IMR-90 (cell line): ENCODE measurements at regions not wholly inside any gene's neighbourhood (a gene's known extent, or its start where the extent isn't known, plus 50 kb on each side); places are given as distances from the start of the nearest gene placed in this dataset.

Experiments used
- ATAC-seq: fragments of 200-7000 bp; cut with Tn5 transposase; 2 replicates; pipeline ENCODE4 v1.9.1; 2020; ENCODE audit warnings: low read depth, mild to moderate bottlenecking, moderate library complexity
- BruUV-seq: library from RNA; stranded (reverse); fragments of 400-500 nt; replicated peaks from 2 replicates; lab custom pipeline; 2021; lab: Mats Ljungman, UMichigan
- CTCF ChIA-PET: fragments of 300-600 bp; formaldehyde crosslinking; extraction: SDS; loops from one replicate; lab custom pipeline; 2021; ENCODE audit warnings: antibody characterized with exemption; lab: Yijun Ruan, JAX
- POLR2A ChIA-PET: fragments of 300-600 bp; sonication (Branson Sonifier 250); formaldehyde crosslinking; loops from one replicate; lab custom pipeline; 2022; ENCODE audit warnings: antibody characterized with exemption; ENCODE audit not compliant: unreplicated experiment; lab: Charles Lee
- DNase-seq: peaks from one replicate; pipeline ENCODE4 v3.0.0; 2013
- H2AFZ ChIP-seq: replicated peaks from 2 replicates; pipeline ENCODE3; 2013; ENCODE audit warnings: low read length, mild to moderate bottlenecking; ENCODE audit not compliant: poor library complexity
- H2AK5ac ChIP-seq: 2 replicates; pipeline ENCODE4 v1.6.1; 2013; ENCODE audit warnings: low read depth, low read length, inconsistent platforms
- H2AK9ac ChIP-seq: replicated peaks from 2 replicates; pipeline ENCODE3; 2013; ENCODE audit warnings: mild to moderate bottlenecking, low read depth, low read length, moderate library complexity; ENCODE audit not compliant: poor library complexity
- H2BK120ac ChIP-seq: 2 replicates; pipeline ENCODE4 v1.6.1; 2013; ENCODE audit warnings: low read depth, low read length, inconsistent platforms
- H2BK15ac ChIP-seq: 3 replicates; pipeline ENCODE4 v1.6.1; 2013; ENCODE audit warnings: low read depth, low read length, inconsistent platforms
- H2BK20ac ChIP-seq: 2 replicates; pipeline ENCODE4 v1.6.1; 2013; ENCODE audit warnings: low read depth, mild to moderate bottlenecking, inconsistent platforms, low read length, moderate library complexity
- H2BK5ac ChIP-seq: 2 replicates; pipeline ENCODE4 v1.6.1; 2013; ENCODE audit warnings: mild to moderate bottlenecking, low read depth, low read length, inconsistent platforms; ENCODE audit not compliant: poor library complexity, severe bottlenecking
- H3K14ac ChIP-seq: replicated peaks from 2 replicates; pipeline ENCODE4 v1.6.1; 2013; ENCODE audit warnings: low read depth, low read length, inconsistent platforms
- H3K18ac ChIP-seq: 2 replicates; pipeline ENCODE4 v1.6.1; 2013; ENCODE audit warnings: low read depth, low read length, control low read depth
- H3K23ac ChIP-seq: 2 replicates; pipeline ENCODE4 v1.6.1; 2013; ENCODE audit warnings: low read depth, low read length, inconsistent platforms
- H3K27ac ChIP-seq: 2 replicates; pipeline ENCODE4 v1.5.1; 2013; ENCODE audit warnings: mild to moderate bottlenecking, control low read depth, low read length; ENCODE audit not compliant: insufficient read depth
- H3K27me3 ChIP-seq: 2 replicates; pipeline ENCODE4 v1.6.1; 2013; ENCODE audit warnings: low read length; ENCODE audit not compliant: control insufficient read depth, insufficient read depth
- H3K36me3 ChIP-seq: 2 replicates; pipeline ENCODE4 v1.6.1; 2013; ENCODE audit warnings: low read length, mixed read lengths; ENCODE audit not compliant: control insufficient read depth, insufficient read depth
- H3K4ac ChIP-seq: 2 replicates; pipeline ENCODE4 v1.6.1; 2013; ENCODE audit warnings: low read depth, low read length, inconsistent platforms
- H3K4me1 ChIP-seq: 2 replicates; pipeline ENCODE4 v1.6.1; 2013; ENCODE audit warnings: low read length, mixed read lengths; ENCODE audit not compliant: control insufficient read depth, insufficient read depth
- H3K4me2 ChIP-seq: 2 replicates; pipeline ENCODE4 v1.6.1; 2013; ENCODE audit warnings: low read depth, mild to moderate bottlenecking, control low read depth, low read length, moderate library complexity
- H3K4me3 ChIP-seq: 2 replicates; pipeline ENCODE4 v1.5.1; 2013; ENCODE audit warnings: low read depth, mild to moderate bottlenecking, control low read depth, low read length, moderate library complexity; ENCODE audit not compliant: insufficient read depth
- H3K56ac ChIP-seq: 2 replicates; pipeline ENCODE4 v1.6.1; 2013; ENCODE audit warnings: low read length, inconsistent platforms; ENCODE audit not compliant: insufficient read depth; ENCODE audit errors: extremely low read depth
- H3K79me1 ChIP-seq, 2 experiments: 2 replicates each; pipeline ENCODE4 v1.6.1; 2013; ENCODE audit warnings: low read length in 2 of 2, inconsistent platforms in 1 of 2, low read depth in 1 of 2
- H3K9ac ChIP-seq: 2 replicates; pipeline ENCODE4 v1.6.1; 2013; ENCODE audit warnings: low read depth, low read length, control low read depth
- H3K9me1 ChIP-seq: 2 replicates; pipeline ENCODE4 v1.6.1; 2013; ENCODE audit warnings: low read length, inconsistent platforms; ENCODE audit not compliant: insufficient read depth
- H3K9me3 ChIP-seq: 2 replicates; pipeline ENCODE4 v1.6.1; 2013; ENCODE audit warnings: low read length; ENCODE audit not compliant: control insufficient read depth, insufficient read depth
- H4K20me1 ChIP-seq: 2 replicates; pipeline ENCODE4 v1.6.1; 2013; ENCODE audit warnings: low read length, inconsistent platforms; ENCODE audit not compliant: insufficient read depth
- H4K5ac ChIP-seq: 2 replicates; pipeline ENCODE4 v1.6.1; 2013; ENCODE audit warnings: mild to moderate bottlenecking, low read depth, low read length, control low read depth
- H4K8ac ChIP-seq, 2 experiments: 2 replicates each; pipeline ENCODE4 v1.6.1; 2013; ENCODE audit warnings: low read depth in 2 of 2, low read length in 2 of 2, control low read depth in 1 of 2, inconsistent platforms in 1 of 2
- H4K91ac ChIP-seq: 2 replicates; pipeline ENCODE4 v1.6.1; 2013; ENCODE audit warnings: low read depth, low read length, inconsistent platforms; ENCODE audit not compliant: insufficient read depth
- ELK1 ChIP-seq: fragments of 150-350 bp; IDR thresholded peaks from 2 replicates; pipeline ENCODE4 v1.6.1; 2016; ENCODE audit warnings: low read depth, mild to moderate bottlenecking, low read length, moderate library complexity, borderline replicate concordance
- NFE2L2 ChIP-seq: fragments of 150-350 bp; IDR thresholded peaks from 2 replicates; pipeline ENCODE4 v1.6.1; 2016; ENCODE audit warnings: low read depth, mild to moderate bottlenecking, low read length
- RCOR1 ChIP-seq: IDR thresholded peaks from 2 replicates; pipeline ENCODE4 v1.6.1; 2012; ENCODE audit warnings: mild to moderate bottlenecking, low read length, improper control_type of control experiment; ENCODE audit not compliant: insufficient replicate concordance
- SMC3 ChIP-seq: fragments of 150-350 bp; IDR thresholded peaks from 2 replicates; pipeline ENCODE4 v1.6.1; 2016; ENCODE audit warnings: low read depth, mild to moderate bottlenecking, antibody characterized with exemption, low read length, moderate library complexity
- USF2 ChIP-seq: fragments of 150-350 bp; IDR thresholded peaks from 2 replicates; pipeline ENCODE4 v1.6.1; 2017; ENCODE audit warnings: mild to moderate bottlenecking, antibody characterized with exemption, low read length, low read depth
- WGBS, 2 experiments: methylation state at CpG; one replicate each; pipeline versions ENCODE4 v1.1.5 to v1.1.7; 2013; ENCODE audit warnings: missing lambda C conversion rate in 2 of 2; ENCODE audit not compliant: insufficient read length in 1 of 2; ENCODE audit errors: extremely low coverage in 2 of 2; 5-methylcytosine and 5-hydroxymethylcytosine counted together
- dilution Hi-C: fragments of 300-500 bp; cut with HindIII; formaldehyde crosslinking; loops from one replicate; pipeline ENCODE4 v1.14.3; 2018; ENCODE audit warnings: low sequenced_read_pairs; ENCODE audit not compliant: unreplicated experiment
- in situ Hi-C: fragments of 300-500 bp; cut with MboI; formaldehyde crosslinking; loops from 3 replicates; pipeline ENCODE4 v1.14.3; 2019; ENCODE audit warnings: low sequenced_read_pairs, inconsistent platforms, mixed read lengths
- intact Hi-C: fragments of 100-400 bp; cut with micrococcal nuclease; formaldehyde crosslinking; loops from 2 replicates; pipeline ENCODE4 v1.10.0; 2022

GRCh38 chr6:102763891-102764290 is 1370.4 kb downstream of the GRIK2 start:
- in situ Hi-C loops (no loop called here), dilution Hi-C loops (no loop called here), intact Hi-C loops (no loop called here)
- H2BK20ac ChIP-seq = no peak overlapping the region
- no peaks in the 10 kb centered on the region for H3K9me3 ChIP-seq
- no peaks in the 10 kb centered on the region for H3K27me3 ChIP-seq
- H2BK5ac ChIP-seq = no peak overlapping the region
- DNase-seq (no peak), ATAC-seq (no peak)
- H2BK15ac ChIP-seq = no peak overlapping the region
- H2AK9ac ChIP-seq = no peak overlapping the region
- H4K20me1 ChIP-seq = no peaks in the 10 kb centered on the region
- no peak overlapping the region for H3K56ac ChIP-seq
- no peak overlapping the region for H3K4ac ChIP-seq
- no TSS peak for BruUV-seq
- no peak overlapping the region for H2BK120ac ChIP-seq
- no peak overlapping the region for H3K18ac ChIP-seq
- no peak overlapping the region for H3K4me3 ChIP-seq
- ChIA-PET CTCF (no interaction called here), POLR2A (no interaction called here)
- H2AK5ac ChIP-seq = no peak overlapping the region
- no peak overlapping the region for H4K91ac ChIP-seq
- H3K27ac ChIP-seq = no peak overlapping the region
- H3K9ac ChIP-seq = no peak overlapping the region
- WGBS, 2 experiments = no CpG with 5 or more reads among the region's 2 CpGs
- no peaks in the 10 kb centered on the region for H3K9me1 ChIP-seq
- H2AFZ ChIP-seq = no peak overlapping the region
- H4K8ac ChIP-seq = no peak overlapping the region
- no peak overlapping the region for H3K23ac ChIP-seq
- H3K4me1 ChIP-seq = no peaks in the 10 kb centered on the region
- H3K4me2 ChIP-seq = no peak overlapping the region
- no peak overlapping the region for H3K14ac ChIP-seq
- no peaks in the 10 kb centered on the region for H3K36me3 ChIP-seq
- no peak for TF ChIP-seq ELK1
- TF ChIP-seq NFE2L2 = no peak
- no peak for TF ChIP-seq SMC3
- TF ChIP-seq RCOR1 = no peak
- no peak for TF ChIP-seq USF2
- no peak overlapping the region for H4K5ac ChIP-seq
- H3K79me1 ChIP-seq = no peaks in the 10 kb centered on the region
